Body of pancreas (tissue), 4 donors: ENCODE measurements at regions not wholly inside any gene's neighbourhood (a gene's known extent, or its start where the extent isn't known, plus 50 kb on each side); places are given as distances from the start of the nearest gene placed in this dataset.

Experiments used
- ATAC-seq: fragments of 150-250 bp; one replicate; pipeline ENCODE4 v1.9.1; 2016
- DNase-seq, 4 donors: peaks; one replicate each; pipeline ENCODE4 v3.0.0-alpha.2; 2019
- H3K27ac ChIP-seq, 4 donors: fragments of 200-600 bp; sonication (generic); 1 replicate in 3 of 4; 2 replicates in 1 of 4; pipeline versions ENCODE4 v1.5.1 to v1.6.1; 2016 to 2019; ENCODE audit warnings: mild to moderate bottlenecking in 1 of 4, mixed read lengths in 1 of 4, moderate library complexity in 1 of 4
- H3K27me3 ChIP-seq, 2 donors: fragments of 200-600 bp; sonication (generic); one replicate each; pipeline ENCODE4 v1.6.0; 2016; ENCODE audit warnings: mild to moderate bottlenecking in 1 of 2
- H3K36me3 ChIP-seq, 2 donors: fragments of 200-600 bp; sonication (generic); replicated peaks in 1 of 2; 2 replicates each; pipeline ENCODE4 v1.5.1; 2016; ENCODE audit warnings: low read depth in 2 of 2; ENCODE audit not compliant: insufficient read depth in 1 of 2
- H3K4me1 ChIP-seq: fragments of 200-600 bp; sonication (generic); one replicate; pipeline ENCODE4 v1.6.0; 2016
- H3K4me3 ChIP-seq, 2 donors: fragments of 200-600 bp; sonication (generic); 1 replicate in 1 of 2; 2 replicates in 1 of 2; pipeline ENCODE4 v1.5.1; 2016 to 2019
- H3K9me3 ChIP-seq, 3 donors: fragments of 200-600 bp; sonication (generic); 1 replicate in 2 of 3; 2 replicates in 1 of 3; pipeline ENCODE4 v1.5.1; 2016
- CTCF ChIP-seq, 7 experiments: fragments of 450-650 bp in 4 of 7; fragments of 200-600 bp in 3 of 7; sonication (generic) in 3 of 7; IDR thresholded peaks; one replicate each; pipeline ENCODE4 v1.5.1; 2016 to 2019; ENCODE audit warnings: antibody characterized with exemption in 7 of 7
- POLR2A ChIP-seq, 3 donors: fragments of 450-650 bp; IDR thresholded peaks; one replicate each; pipeline ENCODE4 v1.6.1; 2016; ENCODE audit warnings: antibody characterized with exemption in 3 of 3, mild to moderate bottlenecking in 2 of 3
- WGBS, 2 donors: methylation state at CpG; one replicate each; pipeline ENCODE4 v1.1.5; 2017; 5-methylcytosine and 5-hydroxymethylcytosine counted together
- intact Hi-C: fragments of 100-400 bp; cut with DNase I; formaldehyde crosslinking; loops from one replicate; pipeline ENCODE4 v1.15.1; 2023

- TF ChIP-seq POLR2A (IDR thresholded peaks at IDR 0.05) (no peak), CTCF (IDR thresholded peaks at IDR 0.05) (no peak)
- DNase-seq (no peak), ATAC-seq (no peak)
- Histone ChIP-seq H3K36me3 (no peaks in the 10 kb centered on the region), H3K27me3 (no peaks in the 10 kb centered on the region), H3K27ac (no peak overlapping the region), H3K4me3 (no peak overlapping the region), H3K9me3 (peaks cover 0 to 5% (median 0%) of the 10 kb centered on the region in 3 donors), H3K4me1 (no peaks in the 10 kb centered on the region)
- intact Hi-C loops = no loop called here
- 81 to 84% methylated on average over 2 of the region's 2 CpGs for WGBS, 2 donors
Observed at GRCh38 chr14:54098536-54098935, 141.9 kb upstream of the BMP4 start.

GRCh38 chr14:54102051-54102456, 145.4 kb upstream of the BMP4 start:
- WGBS, 2 donors = 53 to 55% methylated on average over 4 of the region's 4 CpGs
- H3K36me3 ChIP-seq = no peaks in the 10 kb centered on the region
- no peak overlapping the region for H3K27ac ChIP-seq
- no peaks in the 10 kb centered on the region for H3K4me1 ChIP-seq
- H3K27me3 ChIP-seq = no peaks in the 10 kb centered on the region
- H3K4me3 ChIP-seq = no peak overlapping the region
- no peak for DNase-seq
- intact Hi-C loops = no loop called here
- H3K9me3 ChIP-seq = no peaks in the 10 kb centered on the region
- TF ChIP-seq CTCF (IDR thresholded peaks at IDR 0.05) (no peak), POLR2A (IDR thresholded peaks at IDR 0.05) (no peak)
- ATAC-seq = no peak

DNA sequence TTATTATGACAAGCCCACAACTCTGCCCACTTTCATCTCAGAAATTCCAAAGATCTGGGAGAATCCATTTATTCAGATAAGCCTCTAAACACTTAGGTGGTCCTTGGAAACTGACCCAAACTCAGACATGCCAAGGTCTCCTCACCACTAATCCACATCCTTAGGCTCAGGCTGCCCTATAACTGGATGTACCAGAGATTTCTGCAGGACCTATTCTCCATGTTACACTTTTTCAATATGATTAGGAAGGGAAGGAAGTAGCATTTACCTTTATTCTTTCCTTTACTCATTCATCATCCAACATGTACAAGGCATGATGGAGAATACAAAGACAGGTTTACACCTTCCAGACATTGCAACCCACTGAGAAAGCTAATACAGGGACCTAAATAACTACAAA, 145.9 kb upstream of the BMP4 start:
- Histone ChIP-seq H3K36me3 (no peaks in the 10 kb centered on the region), H3K27me3 (no peaks in the 10 kb centered on the region), H3K27ac (no peak overlapping the region), H3K4me1 (no peaks in the 10 kb centered on the region), H3K9me3 (no peaks in the 10 kb centered on the region), H3K4me3 (no peak overlapping the region)
- no peak for TF ChIP-seq POLR2A (IDR thresholded peaks at IDR 0.05)
- no peak for TF ChIP-seq CTCF (IDR thresholded peaks at IDR 0.05)
- intact Hi-C loops = no loop called here
- ATAC-seq (no peak), DNase-seq (no peak)

DNA sequence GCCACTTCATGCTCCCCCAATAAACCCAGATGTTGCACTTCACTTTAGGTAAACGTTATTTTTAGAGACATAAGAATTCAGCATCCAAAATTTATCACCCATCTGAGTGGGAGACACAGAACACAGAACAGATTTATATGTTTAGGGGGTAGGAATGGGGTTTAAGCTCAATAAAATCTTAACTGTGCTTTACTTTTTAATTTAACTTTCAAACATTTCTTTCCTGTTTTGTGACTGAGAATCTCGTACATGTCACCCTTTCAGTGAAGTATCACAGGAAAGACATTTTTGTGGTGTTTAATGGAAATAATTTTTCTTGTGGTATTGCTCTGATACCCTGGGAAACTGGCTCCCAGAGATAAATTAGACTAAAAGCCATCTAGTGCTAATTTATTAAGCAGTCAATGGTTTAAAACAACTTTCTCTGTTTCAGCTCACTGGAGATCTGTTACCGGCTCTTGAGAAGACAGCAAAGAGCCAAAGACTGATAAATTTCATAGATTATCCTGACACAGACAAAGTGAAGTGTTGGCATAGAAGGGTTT, 148.0 kb upstream of the BMP4 start:
- WGBS, 2 donors = 42 to 56% methylated on average over 3 of the region's 3 CpGs
- Histone ChIP-seq H3K9me3 (no peaks in the 10 kb centered on the region), H3K27me3 (no peaks in the 10 kb centered on the region), H3K4me3 (no peak overlapping the region), H3K4me1 (no peaks in the 10 kb centered on the region), H3K36me3 (no peaks in the 10 kb centered on the region), H3K27ac (no peak overlapping the region)
- DNase-seq = no peak
- no peak for ATAC-seq
- TF ChIP-seq POLR2A (IDR thresholded peaks at IDR 0.05) (no peak), CTCF (IDR thresholded peaks at IDR 0.05) (no peak)
- intact Hi-C loops = no loop called here

GRCh38 chr14:54105406-54105805, 148.8 kb upstream of the BMP4 start:
- no peaks in the 10 kb centered on the region for H3K4me1 ChIP-seq
- H3K4me3 ChIP-seq = no peak overlapping the region
- ATAC-seq (no peak), DNase-seq (no peak)
- TF ChIP-seq POLR2A (IDR thresholded peaks at IDR 0.05) (no peak), CTCF (IDR thresholded peaks at IDR 0.05) (no peak)
- no peaks in the 10 kb centered on the region for H3K36me3 ChIP-seq
- 80 to 81% methylated on average over 2 of the region's 2 CpGs for WGBS, 2 donors
- no peaks in the 10 kb centered on the region for H3K27me3 ChIP-seq
- intact Hi-C loops = no loop called here
- H3K9me3 ChIP-seq = no peaks in the 10 kb centered on the region
- H3K27ac ChIP-seq = no peak overlapping the region
